OCI-LY1 (cell line): ENCODE measurements at regions not wholly inside any gene's neighbourhood (a gene's known extent, or its start where the extent isn't known, plus 50 kb on each side); places are given as distances from the start of the nearest gene placed in this dataset.

ENCODE experiments used
- EZH2 ChIP-seq: fragments of 200-600 bp; sonication (generic), shearing (Covaris generic); IDR thresholded peaks from 2 replicates; pipeline ENCODE4 v1.8.0; 2017; ENCODE audit warnings: borderline replicate concordance, mixed run types, mild to moderate bottlenecking, antibody characterized with exemption, low read length, moderate library complexity, mixed read lengths
- TF ChIP-seq, protein P1 (sequence below): fragments of 200-600 bp; sonication (generic), shearing (Covaris generic); IDR thresholded peaks from 2 replicates; pipeline ENCODE4 v1.5.1; 2017; ENCODE audit warnings: mild to moderate bottlenecking, antibody characterized with exemption, low read length, moderate library complexity, mixed read lengths

GRCh38 chr21:16095005-16095404 is 365.2 kb downstream of the USP25 start:
- TF ChIP-seq, protein P1, sequence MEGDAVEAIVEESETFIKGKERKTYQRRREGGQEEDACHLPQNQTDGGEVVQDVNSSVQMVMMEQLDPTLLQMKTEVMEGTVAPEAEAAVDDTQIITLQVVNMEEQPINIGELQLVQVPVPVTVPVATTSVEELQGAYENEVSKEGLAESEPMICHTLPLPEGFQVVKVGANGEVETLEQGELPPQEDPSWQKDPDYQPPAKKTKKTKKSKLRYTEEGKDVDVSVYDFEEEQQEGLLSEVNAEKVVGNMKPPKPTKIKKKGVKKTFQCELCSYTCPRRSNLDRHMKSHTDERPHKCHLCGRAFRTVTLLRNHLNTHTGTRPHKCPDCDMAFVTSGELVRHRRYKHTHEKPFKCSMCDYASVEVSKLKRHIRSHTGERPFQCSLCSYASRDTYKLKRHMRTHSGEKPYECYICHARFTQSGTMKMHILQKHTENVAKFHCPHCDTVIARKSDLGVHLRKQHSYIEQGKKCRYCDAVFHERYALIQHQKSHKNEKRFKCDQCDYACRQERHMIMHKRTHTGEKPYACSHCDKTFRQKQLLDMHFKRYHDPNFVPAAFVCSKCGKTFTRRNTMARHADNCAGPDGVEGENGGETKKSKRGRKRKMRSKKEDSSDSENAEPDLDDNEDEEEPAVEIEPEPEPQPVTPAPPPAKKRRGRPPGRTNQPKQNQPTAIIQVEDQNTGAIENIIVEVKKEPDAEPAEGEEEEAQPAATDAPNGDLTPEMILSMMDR = no peak
- no peak for TF ChIP-seq EZH2
